HepG2 (cell line): ENCODE measurements at regions not wholly inside any gene's neighbourhood (a gene's known extent, or its start where the extent isn't known, plus 50 kb on each side); places are given as distances from the start of the nearest gene placed in this dataset.

ENCODE experiments used
- KLF16 ChIP-seq, 2 experiments: sonication (generic) in 1 of 2; formaldehyde crosslinking in 1 of 2; IDR thresholded peaks; 2 replicates each; pipeline versions ENCODE4 v1.6.1 to v1.8.0; 2016 to 2023; ENCODE audit warnings: missing genetic modification reagents in 2 of 2, missing compliant biosample characterization in 1 of 2
- MLX ChIP-seq: IDR thresholded peaks from 2 replicates; pipeline ENCODE4 v1.6.1; 2016
- NFE2L2 ChIP-seq: fragments of 150-350 bp; IDR thresholded peaks from 2 replicates; pipeline ENCODE4 v1.6.1; 2014; ENCODE audit warnings: low read length
- SRSF4 ChIP-seq: fragments of 200-400 bp; formaldehyde crosslinking; IDR thresholded peaks from one replicate; pipeline ENCODE4 v1.6.1; 2018; ENCODE audit warnings: mild to moderate bottlenecking, low read depth, low read length, moderate library complexity; ENCODE audit not compliant: poor library complexity, severe bottlenecking
- ZNF629 ChIP-seq: sonication (generic); formaldehyde crosslinking; conservative IDR thresholded peaks from 2 replicates; pipeline ENCODE4 v1.5.0; 2020; ENCODE audit warnings: missing genetic modification reagents

GRCh38 chr21:27202301-27202700, 235.4 kb upstream of the ADAMTS5 start:
- TF ChIP-seq MLX (no peak), KLF16 (CRISPR knock-in tag; IDR thresholded peaks at IDR 0.05) (no peak), SRSF4 (no peak), ZNF629 (CRISPR knock-in tag) (no peak), NFE2L2 (no peak)
